ENCODE measurements at regions not wholly inside any gene's neighbourhood (a gene's known extent, or its start where the extent isn't known, plus 50 kb on each side); places are given as distances from the start of the nearest gene placed in this dataset.
A peak's percentile ranks its signal among the peaks of the same experiment; 100 is the strongest.

- no peak for DNase-seq
Measured at GRCh38 chr5:133794771-133795415, 173.5 kb downstream of the C5orf15 start.

GRCh38 chr5:133793756-133794465, 174.5 kb downstream of the C5orf15 start:
- DNase-seq: no peak

GRCh38 chr5:133792655-133793054, 175.8 kb downstream of the C5orf15 start:
- no peak for DNase-seq

GRCh38 chr5:133792024-133792423, 176.4 kb downstream of the C5orf15 start:
- no peak for DNase-seq

GRCh38 chr5:133790898-133791297, 177.5 kb downstream of the C5orf15 start:
- DNase-seq: no peak

- no peak for DNase-seq
Measured at GRCh38 chr5:133789428-133789827, 177.1 kb upstream of the FSTL4 start.

- no peak for DNase-seq
Measured at GRCh38 chr5:133788121-133788520, 175.8 kb upstream of the FSTL4 start.

- DNase-seq: no peak
Measured at GRCh38 chr5:133786420-133786819, 174.1 kb upstream of the FSTL4 start.

GRCh38 chr5:133785182-133785581, 172.8 kb upstream of the FSTL4 start:
- DNase-seq: no peak

GRCh38 chr5:133783481-133783880, 171.1 kb upstream of the FSTL4 start:
- DNase-seq: no peak

GRCh38 chr5:133782736-133783135, 170.4 kb upstream of the FSTL4 start:
- DNase-seq: no peak

- peak; percentile 69 for DNase-seq
Measured at GRCh38 chr5:133781436-133782225, 169.3 kb upstream of the FSTL4 start.

- DNase-seq: no peak
Measured at GRCh38 chr5:133780619-133781280, 168.4 kb upstream of the FSTL4 start.

GRCh38 chr5:133779828-133780475, 167.6 kb upstream of the FSTL4 start:
- no peak for DNase-seq

GRCh38 chr5:133778636-133779035, 166.3 kb upstream of the FSTL4 start:
- DNase-seq: no peak

- DNase-seq: no peak
Measured at GRCh38 chr5:133777951-133778350, 165.6 kb upstream of the FSTL4 start.

- no peak for DNase-seq
Measured at GRCh38 chr5:133775584-133776304, 163.4 kb upstream of the FSTL4 start.

GRCh38 chr5:133773247-133774202, 161.2 kb upstream of the FSTL4 start:
- DNase-seq: no peak

GRCh38 chr5:133769842-133770241, 157.5 kb upstream of the FSTL4 start:
- DNase-seq: no peak

GRCh38 chr5:133763744-133764143, 151.4 kb upstream of the FSTL4 start:
- no peak for DNase-seq

GRCh38 chr5:133761632-133762031, 149.3 kb upstream of the FSTL4 start:
- no peak for DNase-seq

Measured in retina (tissue), 1 donor.